Endometrium (tissue), 2 donors: ENCODE measurements at regions not wholly inside any gene's neighbourhood (a gene's known extent, or its start where the extent isn't known, plus 50 kb on each side); places are given as distances from the start of the nearest gene placed in this dataset.
"Not testable (repeated sequence)": the region's sequence is repeated elsewhere in the genome, so short reads cannot be mapped to it uniquely, and the experiment has no call there.

Experiments used
- FAIRE-seq: peaks from 2 replicates; lab custom pipeline; 2012; peaks lifted over from hg19 to GRCh38; lab: Jason Lieb, UNC
- donor health status: control.
- donor health status: control.

DNA sequence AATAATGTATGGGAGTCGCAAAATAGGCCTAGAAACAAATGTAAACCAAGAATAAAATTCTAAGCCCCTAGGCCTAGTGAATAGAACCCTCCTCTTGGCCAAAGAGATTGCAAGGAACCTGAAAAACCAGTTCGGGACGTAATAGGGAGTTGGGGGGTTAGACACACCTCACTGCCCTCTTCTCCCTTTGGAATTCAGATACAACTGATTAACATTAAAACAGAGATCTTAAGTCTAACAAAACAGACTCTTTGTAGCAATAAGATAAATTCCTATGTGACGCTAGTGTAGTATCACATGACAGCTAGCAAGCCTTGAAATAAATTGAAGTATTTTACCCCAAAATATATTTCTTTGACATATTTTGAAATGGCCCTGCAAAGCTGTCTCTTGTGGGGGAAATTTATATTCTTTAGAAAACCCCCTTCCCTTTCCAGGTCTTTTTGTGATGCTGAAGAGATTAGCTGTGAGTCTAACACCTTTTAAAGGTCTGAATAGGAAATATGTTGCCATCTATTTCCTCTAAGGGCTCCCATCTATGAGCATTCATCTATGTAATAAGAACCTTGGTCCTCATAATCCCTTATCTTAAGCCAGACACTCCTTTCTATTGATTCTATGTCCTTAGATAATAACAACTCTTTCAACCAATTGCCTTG is 623.4 kb upstream of the NRG3 start:
- FAIRE-seq: no peak

GRCh38 chr10:81264991-81265390 is 610.0 kb upstream of the NRG3 start:
- FAIRE-seq: not testable (repeated sequence)

DNA sequence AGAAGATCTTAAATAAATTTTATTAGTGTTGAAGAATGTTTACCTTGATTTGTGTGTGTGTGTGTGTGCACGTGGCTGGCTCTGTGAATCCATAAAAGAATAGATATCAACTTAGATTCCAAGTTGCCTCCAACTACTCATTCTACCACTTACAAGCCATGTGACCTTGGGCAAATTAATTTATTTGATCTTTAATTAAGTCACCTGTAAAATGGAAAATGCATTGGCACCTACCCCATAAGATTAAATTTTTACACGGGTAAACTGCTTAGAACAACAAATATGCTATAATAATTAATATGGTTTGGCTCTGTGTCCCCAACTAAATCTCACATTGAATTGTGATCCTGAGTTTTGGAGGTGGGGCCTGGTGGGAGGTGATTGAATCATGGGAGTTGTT is 604.9 kb upstream of the NRG3 start:
- FAIRE-seq: no peak

GRCh38 chr10:81280497-81281479 is 594.2 kb upstream of the NRG3 start:
- FAIRE-seq: no peak

GRCh38 chr10:81288544-81288943 is 586.5 kb upstream of the NRG3 start:
- no peak for FAIRE-seq

GRCh38 chr10:81297292-81297691 is 577.7 kb upstream of the NRG3 start:
- FAIRE-seq: no peak

DNA sequence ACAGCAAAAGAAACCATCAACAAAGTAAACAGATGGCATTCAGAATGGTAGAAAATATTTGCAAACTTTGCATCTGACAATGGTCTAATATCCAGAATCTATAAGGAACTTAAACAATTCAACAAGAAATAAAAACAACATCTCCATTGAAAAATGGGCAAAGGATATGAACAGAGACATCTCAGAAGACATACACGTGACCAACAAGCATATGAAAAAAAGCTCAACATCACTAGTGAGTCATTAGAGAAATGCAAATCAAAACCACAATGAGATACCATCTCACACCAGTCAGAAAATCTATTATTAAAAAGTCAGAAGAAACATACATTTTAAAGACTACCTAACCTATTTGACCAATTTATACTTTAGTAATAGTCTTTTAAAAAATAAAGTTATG is 571.3 kb upstream of the NRG3 start:
- no peak for FAIRE-seq

DNA sequence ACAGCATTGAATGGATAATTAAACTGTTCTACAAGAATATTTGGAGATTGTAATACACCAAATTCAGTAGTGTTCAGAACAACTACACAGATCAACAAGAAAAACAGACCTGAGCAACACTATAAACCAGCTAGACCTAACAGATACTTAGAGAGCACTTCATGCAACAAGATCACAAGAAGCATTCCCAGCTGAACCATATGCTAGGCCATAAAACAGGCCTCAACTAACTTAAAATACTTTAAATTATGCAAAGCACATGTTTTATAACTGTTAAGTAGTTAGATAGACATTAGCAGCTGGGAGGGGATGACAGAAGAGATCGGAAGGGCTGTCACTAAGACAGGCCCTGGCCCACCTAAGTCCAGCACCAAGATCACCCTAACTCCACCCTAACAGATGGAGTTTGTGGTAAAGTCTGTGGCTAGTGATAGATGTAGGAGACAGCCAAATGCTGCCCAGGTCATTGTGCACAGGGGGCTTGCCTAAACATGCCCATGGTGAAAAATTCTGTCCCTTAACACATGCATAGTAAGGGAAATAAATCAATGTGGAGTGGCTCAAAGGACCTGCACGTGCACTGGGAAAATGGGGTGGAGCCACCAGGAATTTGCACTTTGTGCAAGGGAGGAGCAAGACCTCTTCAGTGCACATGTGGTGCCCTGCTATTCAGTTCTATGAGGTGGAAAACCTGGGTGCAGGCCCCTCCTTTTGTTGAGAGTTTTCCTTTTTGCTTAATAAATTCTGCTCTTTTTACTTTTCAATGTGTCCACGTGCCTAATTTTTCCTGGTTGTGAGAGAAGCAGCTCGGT is 567.8 kb upstream of the NRG3 start:
- no peak for FAIRE-seq

DNA sequence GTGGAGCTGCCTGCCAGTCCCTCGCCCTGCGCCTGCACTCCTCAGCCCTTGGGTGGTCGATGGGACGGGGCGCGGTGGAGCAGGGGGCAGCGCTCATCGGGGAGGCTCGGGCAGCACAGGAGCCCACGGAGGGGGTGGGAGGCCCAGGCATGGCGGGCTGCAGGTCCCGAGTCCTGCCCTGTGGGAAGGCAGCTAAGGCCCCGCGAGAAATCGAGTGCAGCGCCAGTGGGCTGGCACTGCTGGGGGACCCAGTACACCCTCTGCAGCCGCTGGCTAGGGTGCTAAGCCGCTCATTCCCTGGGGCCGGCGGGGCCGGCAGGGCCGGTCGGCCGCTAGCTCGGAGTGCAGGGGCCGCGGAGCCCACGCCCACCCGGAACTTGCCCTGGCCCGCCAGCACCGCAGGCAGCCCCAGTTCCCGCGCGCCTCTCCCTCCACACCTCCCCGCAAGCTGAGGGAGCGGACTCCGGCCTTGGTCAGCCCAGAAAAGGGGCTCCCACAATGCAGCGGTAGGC is 565.9 kb upstream of the NRG3 start:
- no peak for FAIRE-seq

DNA sequence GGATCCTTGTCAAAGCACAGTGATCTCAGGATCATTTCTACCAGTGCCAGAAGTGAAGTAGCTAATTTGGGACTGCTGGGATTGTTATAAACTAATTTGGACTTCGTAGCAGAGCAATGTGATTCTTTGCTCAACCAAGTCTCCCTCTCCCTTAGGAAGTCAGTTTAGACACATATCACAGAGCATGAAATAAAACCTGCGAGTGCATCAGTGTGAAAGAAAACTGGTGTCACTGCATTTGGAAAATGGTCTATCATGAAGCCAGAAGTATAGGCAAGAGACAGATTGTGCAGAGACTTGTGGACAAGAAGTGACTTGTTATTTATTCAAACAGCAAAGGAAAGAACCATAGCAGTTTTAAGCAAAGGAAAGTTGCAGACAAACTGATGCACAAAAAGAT is 560.5 kb upstream of the NRG3 start:
- no peak for FAIRE-seq

DNA sequence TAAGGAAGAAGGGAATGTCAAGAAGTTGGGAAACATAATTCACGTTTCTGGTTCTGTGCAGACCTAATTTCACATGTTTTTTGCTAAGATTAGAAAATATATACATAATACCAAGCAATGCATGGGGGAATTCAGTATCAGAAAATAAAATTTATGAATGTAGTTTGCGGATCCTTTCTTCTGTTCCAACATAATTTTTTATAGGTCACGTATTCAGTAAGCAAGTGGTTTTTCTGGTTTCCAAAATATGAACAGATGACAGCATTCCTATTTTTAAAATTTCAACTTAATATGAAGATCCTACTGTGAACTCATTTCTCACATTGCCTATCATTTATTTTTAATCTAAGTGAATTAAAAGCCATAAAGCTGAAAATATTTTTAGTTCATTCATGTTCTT is 560.0 kb upstream of the NRG3 start:
- no peak for FAIRE-seq

- FAIRE-seq: peak; percentile 77
These were observed 527.0 kb upstream of the NRG3 start for GRCh38 chr10:81348003-81348402.

- no peak for FAIRE-seq
These were observed 507.9 kb upstream of the NRG3 start for GRCh38 chr10:81367132-81367531.

- no peak for FAIRE-seq
These were observed 488.2 kb upstream of the NRG3 start for GRCh38 chr10:81386817-81387216.

GRCh38 chr10:81403451-81403850 is 471.5 kb upstream of the NRG3 start:
- no peak for FAIRE-seq

- FAIRE-seq: no peak
These were observed 469.6 kb upstream of the NRG3 start for GRCh38 chr10:81405399-81405798.

DNA sequence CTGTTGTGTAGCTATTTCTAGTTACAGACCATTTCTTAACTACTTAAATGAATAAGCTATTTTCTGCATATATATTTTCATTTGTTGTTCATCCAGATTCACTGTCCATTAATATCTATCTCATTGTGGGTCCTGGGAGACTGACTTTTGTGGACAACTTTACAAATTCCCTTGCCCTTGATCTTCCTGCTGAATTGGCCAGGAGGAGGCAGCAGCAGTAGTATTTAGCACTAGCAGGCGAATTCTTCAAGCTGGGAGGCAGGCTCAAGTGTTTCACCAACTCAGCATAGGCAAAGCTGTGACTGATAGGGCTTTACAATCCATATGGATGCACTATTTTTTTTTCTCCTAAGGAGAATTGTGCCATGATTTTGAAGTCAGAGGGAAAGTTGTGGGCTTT is 461.0 kb upstream of the NRG3 start:
- FAIRE-seq: no peak

GRCh38 chr10:81426722-81427121 is 448.3 kb upstream of the NRG3 start:
- no peak for FAIRE-seq

DNA sequence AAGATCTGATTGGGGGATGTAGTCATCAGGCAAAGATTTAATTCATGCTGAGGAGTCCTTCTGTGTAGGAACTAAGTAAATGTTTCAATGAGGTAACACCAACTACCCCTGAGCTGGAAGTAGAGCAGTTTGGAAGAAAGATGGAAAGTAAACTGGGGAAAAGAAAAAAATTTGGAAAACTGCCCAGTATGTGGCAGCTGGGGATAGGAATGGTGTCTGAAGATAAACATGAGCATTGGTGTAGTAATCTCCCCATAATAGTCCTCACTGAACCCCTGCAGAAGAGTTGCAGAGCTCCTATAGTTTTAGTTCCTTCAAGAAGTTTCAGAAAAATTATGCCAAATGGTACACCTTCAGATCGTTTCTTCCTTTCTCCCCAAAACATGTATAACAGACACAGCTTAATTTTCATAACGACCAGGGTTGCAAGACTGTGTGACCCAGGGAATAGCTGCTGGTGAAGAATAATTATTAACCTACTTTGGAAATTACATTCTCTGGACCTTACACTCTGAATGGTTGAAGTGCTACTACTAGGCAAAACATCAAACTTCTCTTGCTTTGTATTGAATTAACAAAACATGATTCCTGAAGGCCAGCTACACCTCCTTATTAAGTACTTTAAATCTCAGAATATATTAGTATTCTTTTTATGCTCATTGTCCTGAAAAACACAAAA is 446.4 kb upstream of the NRG3 start:
- FAIRE-seq: no peak

GRCh38 chr10:81439445-81439844 is 435.5 kb upstream of the NRG3 start:
- no peak for FAIRE-seq

DNA sequence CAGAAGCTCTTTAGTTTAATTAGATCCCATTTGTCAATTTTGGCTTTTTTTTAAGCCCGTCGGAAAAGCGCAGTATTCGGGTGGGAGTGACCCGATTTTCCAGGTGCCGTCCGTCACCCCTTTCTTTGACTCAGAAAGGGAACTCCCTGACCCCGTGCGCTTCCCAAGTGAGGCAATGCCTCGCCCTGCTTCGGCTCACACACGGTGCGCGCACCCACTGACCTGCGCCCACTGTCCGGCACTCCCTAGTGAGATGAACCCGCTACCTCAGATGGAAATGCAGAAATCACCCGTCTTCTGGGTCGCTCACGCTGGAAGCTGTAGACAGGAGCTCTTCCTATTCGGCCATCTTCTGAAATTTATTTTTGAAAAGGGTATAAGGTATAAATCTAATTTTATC is 433.4 kb upstream of the NRG3 start:
- FAIRE-seq: not testable (repeated sequence)
